A204.1 (cell line): ENCODE measurements at regions not wholly inside any gene's neighbourhood (a gene's known extent, or its start where the extent isn't known, plus 50 kb on each side); places are given as distances from the start of the nearest gene placed in this dataset.
"Not testable (repeated sequence)": the region's sequence is repeated elsewhere in the genome, so short reads cannot be mapped to it uniquely, and the experiment has no call there.

Experiments used
- FAIRE-seq: peaks from 2 replicates; lab custom pipeline; 2012; peaks lifted over from hg19 to GRCh38; lab: Jason Lieb, UNC

GRCh38 chr1:166698771-166699170 lies 140.5 kb upstream of the POGK start:
- FAIRE-seq: no peak

- no peak for FAIRE-seq
Observed at GRCh38 chr1:166699613-166700012, 139.7 kb upstream of the POGK start.

GRCh38 chr1:166700696-166701095 lies 138.6 kb upstream of the POGK start:
- FAIRE-seq: no peak

- FAIRE-seq: no peak
Observed at GRCh38 chr1:166701603-166702100, 137.6 kb upstream of the POGK start.

GRCh38 chr1:166703141-166703540 lies 136.1 kb upstream of the POGK start:
- no peak for FAIRE-seq

GRCh38 chr1:166703726-166704462 lies 135.4 kb upstream of the POGK start:
- FAIRE-seq: no peak

GRCh38 chr1:166705376-166706289 lies 133.6 kb upstream of the POGK start:
- FAIRE-seq: no peak

GRCh38 chr1:166716620-166717019 lies 122.7 kb upstream of the POGK start:
- FAIRE-seq: no peak

- no peak for FAIRE-seq
Observed at GRCh38 chr1:166721145-166721544, 118.1 kb upstream of the POGK start.

GRCh38 chr1:166730299-166730888 lies 108.9 kb upstream of the POGK start:
- FAIRE-seq: no peak

GRCh38 chr1:166738140-166738539 lies 101.1 kb upstream of the POGK start:
- FAIRE-seq: no peak

GRCh38 chr1:166738873-166739272 lies 100.4 kb upstream of the POGK start:
- FAIRE-seq: no peak

- no peak for FAIRE-seq
Observed at GRCh38 chr1:166740668-166741276, 98.5 kb upstream of the POGK start.

- no peak for FAIRE-seq
Observed at GRCh38 chr1:166763318-166763717, 76.0 kb upstream of the POGK start.

- FAIRE-seq: no peak
Observed at GRCh38 chr1:166766942-166767341, 72.3 kb upstream of the POGK start.

GRCh38 chr1:166784646-166785045 lies 54.6 kb upstream of the POGK start:
- FAIRE-seq: not testable (repeated sequence)

- FAIRE-seq: no peak
Observed at GRCh38 chr1:166785987-166786386, 53.3 kb upstream of the POGK start.

- no peak for FAIRE-seq
Observed at GRCh38 chr1:166789286-166789685, 50.0 kb upstream of the POGK start.
